HG02852 (cell line): ENCODE measurements at regions not wholly inside any gene's neighbourhood (a gene's known extent, or its start where the extent isn't known, plus 50 kb on each side); places are given as distances from the start of the nearest gene placed in this dataset.

Experiments
- ATAC-seq: cut with Tn5 transposase; IDR thresholded peaks from one replicate; pipeline ENCODE4 v1.9.1; 2021; ENCODE audit warnings: mild to moderate bottlenecking, moderate library complexity; ENCODE audit not compliant: unreplicated experiment

DNA sequence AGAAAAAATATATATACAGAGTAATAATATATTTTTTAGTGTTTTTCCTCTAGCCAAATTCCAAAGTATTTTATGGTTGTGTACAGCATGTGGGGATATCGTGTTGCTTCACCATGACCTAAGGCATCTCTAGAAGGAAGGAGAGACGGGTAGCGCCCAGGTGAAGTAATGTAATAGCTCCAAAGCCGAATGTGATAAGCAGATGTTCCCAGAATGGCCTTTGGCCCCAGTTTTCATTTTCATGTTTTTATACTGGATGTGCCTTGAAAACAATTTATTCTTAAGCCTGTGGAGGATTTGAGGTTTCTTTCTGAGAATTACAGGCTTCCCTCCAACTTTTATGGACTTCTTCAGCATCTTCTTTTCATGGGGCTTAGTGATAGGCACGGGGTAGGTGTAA, 587.9 kb upstream of the KIRREL3 start:
- no peak for ATAC-seq

- no peak for ATAC-seq
Observed at GRCh38 chr11:127587511-127587910, 586.9 kb upstream of the KIRREL3 start.

GRCh38 chr11:127576210-127576609, 575.6 kb upstream of the KIRREL3 start:
- ATAC-seq = no peak

DNA sequence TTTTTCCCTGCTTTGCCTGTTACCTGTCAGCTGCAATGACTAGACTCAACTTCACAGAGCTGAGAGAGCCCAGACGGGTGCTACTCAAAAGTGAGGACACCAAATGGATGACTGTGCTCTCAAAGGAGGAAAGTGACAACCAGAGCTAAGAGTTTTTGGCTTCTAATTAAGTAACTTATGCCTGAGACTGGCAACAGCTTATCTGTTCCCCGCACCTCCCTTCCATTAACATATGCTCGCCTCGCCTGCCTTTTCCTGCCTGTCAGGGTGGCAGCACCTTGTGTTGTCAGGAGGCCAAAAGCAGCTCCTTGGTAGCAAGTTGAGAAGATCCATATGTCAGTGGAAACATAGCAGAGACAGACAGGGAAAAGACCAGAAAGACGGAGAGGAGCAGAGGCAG, 573.9 kb upstream of the KIRREL3 start:
- ATAC-seq = no peak

DNA sequence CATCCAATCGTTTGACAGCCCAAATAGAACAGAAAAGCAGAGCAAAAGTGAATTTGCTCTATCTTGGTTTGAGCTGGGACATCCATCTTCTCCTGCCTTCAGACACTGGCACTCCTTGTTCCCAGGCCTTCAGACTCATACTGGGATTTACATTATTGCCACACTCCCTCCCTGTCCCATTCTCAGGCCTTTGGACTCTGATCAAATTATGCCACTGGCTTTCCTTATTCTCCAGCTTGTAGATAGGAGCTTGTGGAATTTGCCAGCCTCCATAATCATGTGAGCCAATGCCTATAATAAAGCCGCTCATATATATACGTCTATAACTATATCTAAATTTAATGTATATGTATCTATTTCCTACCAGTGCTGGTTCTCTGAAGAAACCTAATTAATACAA, 568.3 kb upstream of the KIRREL3 start:
- no peak for ATAC-seq

- ATAC-seq = no peak
Observed at GRCh38 chr11:127567237-127567932, 566.8 kb upstream of the KIRREL3 start.

GRCh38 chr11:127564810-127565209, 564.2 kb upstream of the KIRREL3 start:
- no peak for ATAC-seq

GRCh38 chr11:127559978-127560377, 559.4 kb upstream of the KIRREL3 start:
- no peak for ATAC-seq

- no peak for ATAC-seq
Observed at GRCh38 chr11:127552446-127552845, 551.9 kb upstream of the KIRREL3 start.

- ATAC-seq = no peak
Observed at GRCh38 chr11:127531167-127531566, 530.6 kb upstream of the KIRREL3 start.

DNA sequence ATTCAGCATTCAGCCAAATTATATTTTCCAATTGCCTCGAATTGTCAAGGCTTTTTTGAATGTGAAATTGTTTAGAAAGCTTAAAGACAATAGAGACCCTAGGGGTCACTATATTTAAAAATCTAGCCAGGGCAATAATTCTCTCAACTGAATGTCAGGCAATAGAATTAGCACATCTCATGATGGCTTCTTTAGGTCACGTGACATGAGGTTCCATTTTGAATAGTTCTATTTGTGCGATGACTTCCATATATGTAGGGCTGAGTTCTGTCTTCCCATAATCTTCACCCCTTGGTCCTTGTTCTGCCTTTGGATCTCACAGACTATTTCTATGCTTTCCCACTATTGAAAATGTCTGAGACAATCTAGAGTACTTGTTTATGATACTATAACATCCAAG, 527.7 kb upstream of the KIRREL3 start:
- ATAC-seq = no peak

GRCh38 chr11:127524618-127525017, 524.0 kb upstream of the KIRREL3 start:
- no peak for ATAC-seq

- ATAC-seq = no peak
Observed at GRCh38 chr11:127521413-127521812, 520.8 kb upstream of the KIRREL3 start.

DNA sequence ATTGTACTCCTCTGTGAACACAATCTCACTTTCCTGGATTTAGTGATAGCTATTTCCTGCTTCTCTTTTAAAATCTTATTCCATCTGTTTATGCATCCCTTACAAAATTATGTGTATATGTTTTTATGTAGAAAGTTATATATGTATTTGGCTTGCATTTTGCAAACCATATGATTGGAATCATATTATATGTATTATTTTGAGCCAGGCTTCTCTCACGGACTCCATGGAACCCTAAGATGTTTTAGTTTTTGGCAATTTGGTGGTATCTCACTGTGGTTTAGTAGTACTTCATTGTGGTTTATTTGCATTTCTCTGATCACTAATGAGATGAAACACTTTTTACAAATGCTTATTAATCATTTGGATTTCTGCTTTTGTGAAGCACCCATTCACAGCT, 507.3 kb upstream of the KIRREL3 start:
- no peak for ATAC-seq

GRCh38 chr11:127506647-127507046, 506.1 kb upstream of the KIRREL3 start:
- no peak for ATAC-seq

DNA sequence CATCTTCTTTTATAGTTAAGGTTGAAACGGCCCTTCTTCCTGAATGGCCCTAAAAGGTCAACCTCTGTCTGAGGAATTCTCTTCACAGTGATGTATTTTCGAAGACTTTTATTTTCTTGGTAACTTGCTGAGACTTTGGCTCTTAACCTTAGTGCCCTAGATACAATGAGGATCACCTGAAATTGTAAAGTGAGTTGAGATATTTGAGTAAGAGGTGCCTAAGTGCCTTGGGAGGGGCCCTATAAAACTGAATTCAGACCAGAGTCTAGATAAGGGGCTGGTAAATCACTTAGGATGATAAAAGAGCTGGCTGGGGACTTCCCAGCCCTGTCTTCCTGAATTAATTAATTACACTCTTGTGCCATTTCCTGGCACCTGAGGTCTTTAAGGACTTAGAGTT, 505.6 kb upstream of the KIRREL3 start:
- no peak for ATAC-seq

GRCh38 chr11:127496165-127496564, 495.6 kb upstream of the KIRREL3 start:
- no peak for ATAC-seq

GRCh38 chr11:127493330-127494022, 492.9 kb upstream of the KIRREL3 start:
- ATAC-seq = no peak

DNA sequence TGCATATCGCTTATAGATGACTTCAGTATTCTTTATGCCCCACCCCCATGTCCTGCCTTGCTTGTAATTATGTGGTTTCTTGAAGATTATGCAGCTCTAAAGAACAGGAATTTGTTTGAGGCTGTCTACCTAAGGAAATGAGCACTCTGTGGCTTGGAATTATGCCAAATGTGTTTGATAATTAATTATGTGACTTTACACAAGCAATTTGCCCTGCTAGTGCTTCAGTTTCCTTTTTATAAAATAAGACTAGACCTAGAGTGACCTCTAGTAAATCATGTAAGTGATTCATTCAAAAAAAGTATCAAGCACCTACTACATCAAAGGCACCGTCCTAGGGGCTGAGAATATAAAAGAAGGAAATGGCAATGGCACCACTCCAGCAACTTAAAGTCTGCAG, 491.5 kb upstream of the KIRREL3 start:
- ATAC-seq = no peak

- ATAC-seq = no peak
Observed at GRCh38 chr11:127491589-127491988, 491.0 kb upstream of the KIRREL3 start.

DNA sequence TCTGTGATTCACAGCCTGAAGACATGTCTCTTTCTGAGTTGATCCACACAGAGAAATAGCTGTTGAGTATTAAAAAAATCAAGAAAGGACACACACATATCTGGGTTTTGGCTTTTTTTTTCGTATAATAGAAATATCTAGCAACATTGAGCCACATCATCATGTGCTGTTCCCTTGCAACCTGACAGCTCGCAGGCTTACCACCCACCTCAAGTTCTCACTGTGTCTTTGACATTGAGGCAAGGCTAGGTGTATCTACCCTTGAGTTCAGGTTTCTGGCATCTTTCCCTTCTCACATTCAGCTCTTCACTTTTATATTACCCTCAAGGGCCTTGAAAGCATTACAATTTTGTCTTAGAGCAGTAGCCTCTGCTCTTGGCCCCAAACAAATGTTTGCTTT, 490.3 kb upstream of the KIRREL3 start:
- ATAC-seq = no peak

GRCh38 chr11:127485541-127485940, 485.0 kb upstream of the KIRREL3 start:
- no peak for ATAC-seq

DNA sequence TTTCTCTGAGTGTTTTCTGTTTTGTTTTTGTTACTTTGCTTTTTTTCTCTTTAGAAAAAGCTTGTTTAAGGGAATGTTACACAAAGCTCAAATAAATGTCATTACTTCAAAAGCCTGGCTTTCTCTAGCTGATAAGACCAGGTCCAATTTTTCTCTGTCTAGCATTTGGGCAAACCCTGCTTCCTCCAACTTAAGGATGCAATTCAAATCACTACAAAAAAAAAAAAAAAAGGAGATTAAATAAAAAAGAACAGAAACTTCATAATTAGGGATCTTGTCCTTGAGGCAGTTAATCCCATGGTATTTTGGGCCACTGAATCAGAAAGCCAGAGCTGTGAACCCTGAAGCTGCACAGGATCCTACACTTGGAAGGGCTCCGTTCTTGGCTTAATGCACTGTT, 480.8 kb upstream of the KIRREL3 start:
- no peak for ATAC-seq
